H9 (cell line): ENCODE measurements at regions not wholly inside any gene's neighbourhood (a gene's known extent, or its start where the extent isn't known, plus 50 kb on each side); places are given as distances from the start of the nearest gene placed in this dataset.

Experiments used
- DNase-seq: peaks from one replicate; pipeline ENCODE4 v3.0.0-alpha.2; 2017
- H2AFZ ChIP-seq: one replicate; pipeline ENCODE4 v1.6.1; 2013; ENCODE audit warnings: mild to moderate bottlenecking, low read length, control low read depth, moderate library complexity
- H2AK5ac ChIP-seq: 2 replicates; pipeline ENCODE4 v1.6.1; 2013; ENCODE audit warnings: low read length, control low read depth, mixed read lengths; ENCODE audit not compliant: insufficient read length
- H2BK120ac ChIP-seq: one replicate; pipeline ENCODE4 v1.6.1; 2013; ENCODE audit warnings: low read depth, mild to moderate bottlenecking, low read length, control low read depth, inconsistent platforms; ENCODE audit not compliant: poor library complexity, severe bottlenecking
- H2BK12ac ChIP-seq: 2 replicates; pipeline ENCODE4 v1.6.1; 2013; ENCODE audit warnings: low read length, control low read depth, mixed read lengths, low read depth; ENCODE audit not compliant: insufficient read length
- H2BK15ac ChIP-seq: 2 replicates; pipeline ENCODE4 v1.6.1; 2013; ENCODE audit warnings: low read depth, low read length, control low read depth
- H2BK20ac ChIP-seq: one replicate; pipeline ENCODE4 v1.6.1; 2013; ENCODE audit warnings: low read depth, mild to moderate bottlenecking, low read length, control low read depth, inconsistent platforms; ENCODE audit not compliant: poor library complexity, severe bottlenecking
- H2BK5ac ChIP-seq: 2 replicates; pipeline ENCODE4 v1.6.1; 2013; ENCODE audit warnings: low read length, control low read depth, mixed read lengths; ENCODE audit not compliant: insufficient read length
- H3K14ac ChIP-seq: 2 replicates; pipeline ENCODE4 v1.6.1; 2013; ENCODE audit warnings: low read length, control low read depth; ENCODE audit not compliant: insufficient read depth
- H3K18ac ChIP-seq: 2 replicates; pipeline ENCODE4 v1.6.1; 2013; ENCODE audit warnings: low read depth, mild to moderate bottlenecking, mixed read lengths, low read length, control low read depth; ENCODE audit not compliant: insufficient read length
- H3K23ac ChIP-seq: 2 replicates; pipeline ENCODE4 v1.6.1; 2013; ENCODE audit warnings: low read length, control low read depth, mixed read lengths, low read depth; ENCODE audit not compliant: insufficient read length
- H3K23me2 ChIP-seq: 2 replicates; pipeline ENCODE4 v1.6.1; 2013; ENCODE audit warnings: low read depth, mild to moderate bottlenecking, mixed read lengths, low read length, control low read depth; ENCODE audit not compliant: insufficient read length, poor library complexity, severe bottlenecking
- H3K27ac ChIP-seq: 2 replicates; pipeline ENCODE4 v1.5.1; 2013; ENCODE audit warnings: low read length, control low read depth, mixed read lengths, low read depth; ENCODE audit not compliant: insufficient read length
- H3K27me3 ChIP-seq: 2 replicates; pipeline ENCODE4 v1.6.1; 2013; ENCODE audit warnings: low read length, control low read depth, inconsistent platforms; ENCODE audit not compliant: insufficient read depth
- H3K4ac ChIP-seq: 2 replicates; pipeline ENCODE4 v1.6.1; 2013; ENCODE audit warnings: low read depth, mild to moderate bottlenecking, control low read depth, inconsistent platforms, low read length, moderate library complexity
- H3K4me1 ChIP-seq: 2 replicates; pipeline ENCODE4 v1.6.1; 2013; ENCODE audit warnings: low read length, control low read depth, inconsistent platforms; ENCODE audit not compliant: insufficient read depth
- H3K4me2 ChIP-seq: 2 replicates; pipeline ENCODE4 v1.6.1; 2013; ENCODE audit warnings: low read length, control low read depth, mixed read lengths; ENCODE audit not compliant: insufficient read length, insufficient read depth
- H3K56ac ChIP-seq: 2 replicates; pipeline ENCODE4 v1.6.1; 2013; ENCODE audit warnings: low read depth, mild to moderate bottlenecking, mixed read lengths, low read length, control low read depth; ENCODE audit not compliant: insufficient read length
- H3K79me1 ChIP-seq: 2 replicates; pipeline ENCODE4 v1.6.1; 2013; ENCODE audit warnings: low read depth, mild to moderate bottlenecking, moderate library complexity, low read length, control low read depth, inconsistent platforms; ENCODE audit not compliant: insufficient read depth, poor library complexity, severe bottlenecking
- H3K79me2 ChIP-seq: 2 replicates; pipeline ENCODE4 v1.6.1; 2013; ENCODE audit warnings: low read length, control low read depth, inconsistent platforms; ENCODE audit not compliant: insufficient read depth
- H3K9ac ChIP-seq: 2 replicates; pipeline ENCODE4 v1.6.1; 2013; ENCODE audit warnings: low read length, control low read depth, mixed read lengths; ENCODE audit not compliant: insufficient read length; ENCODE audit errors: extremely low read depth
- H3K9me3 ChIP-seq: one replicate; pipeline ENCODE4 v1.6.1; 2013; ENCODE audit warnings: low read depth, low read length, inconsistent platforms; ENCODE audit not compliant: control insufficient read depth
- H3T11ph ChIP-seq: one replicate; pipeline ENCODE4 v1.6.1; 2013; ENCODE audit warnings: mild to moderate bottlenecking, low read length, control low read depth, inconsistent platforms
- H4K20me1 ChIP-seq: one replicate; pipeline ENCODE4 v1.6.1; 2013; ENCODE audit not compliant: control insufficient read depth, insufficient read length, insufficient read depth
- H4K5ac ChIP-seq: 2 replicates; pipeline ENCODE4 v1.6.1; 2013; ENCODE audit warnings: low read depth, mild to moderate bottlenecking, mixed read lengths, low read length, control low read depth; ENCODE audit not compliant: insufficient read length
- H4K8ac ChIP-seq: replicated peaks from 2 replicates; pipeline ENCODE4 v1.6.1; 2013; ENCODE audit warnings: low read length, control low read depth, mixed read lengths, low read depth; ENCODE audit not compliant: insufficient read length
- H4K91ac ChIP-seq: 2 replicates; pipeline ENCODE4 v1.6.1; 2013; ENCODE audit warnings: low read depth, mild to moderate bottlenecking, moderate library complexity, mixed read lengths, low read length, control low read depth; ENCODE audit not compliant: insufficient read length
- H3K27ac Mint-ChIP-seq, 3 experiments: 2 replicates in 2 of 3; 3 replicates in 1 of 3; pipeline ENCODE4 v1.8.0; 2020 to 2021; ENCODE audit warnings: mixed read lengths in 3 of 3, mild to moderate bottlenecking in 1 of 3, moderate library complexity in 1 of 3
- H3K27me3 Mint-ChIP-seq: 2 replicates; pipeline ENCODE4 v1.8.0; 2021; ENCODE audit warnings: low read depth, mild to moderate bottlenecking, moderate library complexity, mixed read lengths
- H3K36me3 Mint-ChIP-seq, 3 experiments: 2 replicates in 2 of 3; 3 replicates in 1 of 3; pipeline ENCODE4 v1.8.0; 2020 to 2021; ENCODE audit warnings: low read depth in 3 of 3, mixed read lengths in 3 of 3; ENCODE audit not compliant: insufficient read depth in 1 of 3
- H3K4me1 Mint-ChIP-seq, 2 experiments: 2 replicates each; pipeline ENCODE4 v1.8.0; 2020; ENCODE audit warnings: mixed read lengths in 2 of 2
- H3K4me3 Mint-ChIP-seq, 2 experiments: 2 replicates in 1 of 2; 3 replicates in 1 of 2; pipeline ENCODE4 v1.8.0; 2020 to 2021; ENCODE audit warnings: mild to moderate bottlenecking in 2 of 2, mixed read lengths in 2 of 2, moderate library complexity in 1 of 2
- H3K9me3 Mint-ChIP-seq, 2 experiments: 2 replicates in 1 of 2; 3 replicates in 1 of 2; pipeline ENCODE4 v1.8.0; 2020; ENCODE audit warnings: mild to moderate bottlenecking in 2 of 2, mixed read lengths in 2 of 2, moderate library complexity in 1 of 2
- CTCF ChIP-seq: fragments of 200-600 bp; sonication (generic); conservative IDR thresholded peaks from 3 replicates; pipeline ENCODE4 v1.8.0; 2021; ENCODE audit warnings: antibody characterized with exemption, mild to moderate bottlenecking
- WGBS: extraction: QIAGEN DNeasy Blood & Tissue Kit; methylation state at CpG from one replicate; pipeline ENCODE4 v1.1.7; 2013; ENCODE audit warnings: missing lambda C conversion rate, low lambda C conversion rate, mixed read lengths; ENCODE audit not compliant: insufficient read length; ENCODE audit errors: extremely low coverage; 5-methylcytosine and 5-hydroxymethylcytosine counted together

GRCh38 chr11:39971938-39972337 lies 1487.5 kb downstream of the LRRC4C start:
- no peak overlapping the region for H3K18ac ChIP-seq
- H4K8ac ChIP-seq: no peak overlapping the region
- H4K5ac ChIP-seq: no peak overlapping the region
- no peak overlapping the region for H3K27ac ChIP-seq
- no peak overlapping the region for H2BK12ac ChIP-seq
- H2BK15ac ChIP-seq: no peak overlapping the region
- no peak overlapping the region for H3K4ac ChIP-seq
- H2AFZ ChIP-seq: no peak overlapping the region
- no peak overlapping the region for H2BK20ac ChIP-seq
- H3K4me1 ChIP-seq: no peaks in the 10 kb centered on the region
- no peak overlapping the region for H3T11ph ChIP-seq
- no peaks in the 10 kb centered on the region; a peak in 1 of 7 replicates for H3K36me3 Mint-ChIP-seq
- no peak overlapping the region for H3K23ac ChIP-seq
- H4K20me1 ChIP-seq: no peaks in the 10 kb centered on the region
- TF ChIP-seq CTCF: no peak
- no peak overlapping the region for H3K56ac ChIP-seq
- no peak overlapping the region for H3K14ac ChIP-seq
- no peaks in the 10 kb centered on the region for H3K23me2 ChIP-seq
- WGBS: no CpG with 5 or more reads among the region's 3 CpGs
- no peak overlapping the region for H2BK120ac ChIP-seq
- no peaks in the 10 kb centered on the region for H3K27me3 Mint-ChIP-seq
- H3K4me3 Mint-ChIP-seq: no peak overlapping the region
- no peak overlapping the region for H3K4me2 ChIP-seq
- no peaks in the 10 kb centered on the region; a peak in 1 of 5 replicates for H3K9me3 Mint-ChIP-seq
- no peaks in the 10 kb centered on the region for H3K79me1 ChIP-seq
- no peaks in the 10 kb centered on the region for H3K79me2 ChIP-seq
- no peak overlapping the region for H4K91ac ChIP-seq
- no peak overlapping the region for H3K9ac ChIP-seq
- H3K4me1 Mint-ChIP-seq: peaks cover 8% of the 10 kb centered on the region in 2 experiments
- no peak overlapping the region for H2BK5ac ChIP-seq
- H3K9me3 ChIP-seq: no peaks in the 10 kb centered on the region
- no peak for DNase-seq
- H2AK5ac ChIP-seq: no peak overlapping the region
- H3K27me3 ChIP-seq: no peaks in the 10 kb centered on the region
- H3K27ac Mint-ChIP-seq: no peak overlapping the region
